ENCODE measurements at regions not wholly inside any gene's neighbourhood (a gene's known extent, or its start where the extent isn't known, plus 50 kb on each side); places are given as distances from the start of the nearest gene placed in this dataset.

DNA sequence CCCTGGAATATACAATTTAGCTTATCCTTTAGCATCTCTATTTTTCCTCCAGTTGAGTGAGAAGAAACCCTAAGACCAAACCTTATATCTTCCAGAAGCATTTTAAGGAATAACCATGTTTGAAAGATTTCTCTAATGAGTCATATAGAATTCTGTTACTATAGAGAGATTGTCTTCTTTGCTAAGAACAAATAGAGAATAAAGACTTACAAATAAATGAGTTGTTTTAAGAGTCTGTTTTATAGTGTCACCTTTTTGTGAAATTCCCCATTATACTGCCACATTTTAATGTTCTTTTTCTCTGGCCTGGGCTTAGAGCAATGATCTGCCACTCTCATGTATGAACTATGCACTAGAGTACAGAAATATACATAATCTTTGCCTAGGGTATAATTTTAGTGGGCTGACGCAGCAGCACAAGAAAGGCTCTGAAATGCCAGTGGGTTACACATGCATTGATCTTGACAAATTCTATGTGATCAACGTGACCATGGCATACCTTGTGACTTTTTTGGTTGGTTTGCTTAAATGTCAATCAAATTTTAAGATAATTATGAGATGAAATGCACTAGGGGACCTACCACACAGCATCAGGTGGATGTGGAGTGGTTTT lies 145.1 kb upstream of the MKLN1 start:
- TF ChIP-seq CTCF (IDR thresholded peaks at IDR 0.05) (no peak), ZFX (IDR thresholded peaks at IDR 0.05; ENCODE audit: borderline replicate concordance) (no peak)
- H3K27ac ChIP-seq = no peak overlapping the region

DNA sequence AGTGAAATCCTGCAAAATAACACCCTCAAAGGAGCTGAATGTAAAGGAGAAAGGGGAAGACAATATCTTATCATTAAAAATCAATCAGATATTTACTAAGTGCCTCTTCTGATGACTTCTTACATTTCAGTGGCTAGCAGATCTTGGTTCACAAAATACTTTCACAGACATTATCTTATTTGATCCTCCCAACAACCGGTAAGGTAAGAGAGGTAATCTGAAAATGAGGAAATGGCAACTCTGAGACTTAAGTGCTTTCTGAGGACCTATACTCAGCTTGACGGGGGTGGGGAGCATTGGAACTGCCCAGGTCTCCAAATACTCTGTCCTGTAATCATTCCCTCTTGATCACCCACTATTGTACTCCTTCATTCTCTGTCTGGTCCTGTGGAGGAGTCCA lies 144.6 kb upstream of the MKLN1 start:
- no peak overlapping the region for H3K27ac ChIP-seq
- TF ChIP-seq CTCF (IDR thresholded peaks at IDR 0.05) = no peak
- TF ChIP-seq ZFX (IDR thresholded peaks at IDR 0.05; ENCODE audit: borderline replicate concordance) = no peak

GRCh38 chr7:131183611-131184119 lies 144.0 kb upstream of the MKLN1 start:
- TF ChIP-seq CTCF (IDR thresholded peaks at IDR 0.05) (no peak), ZFX (IDR thresholded peaks at IDR 0.05; ENCODE audit: borderline replicate concordance) (no peak)
- H3K27ac ChIP-seq = no peak overlapping the region

DNA sequence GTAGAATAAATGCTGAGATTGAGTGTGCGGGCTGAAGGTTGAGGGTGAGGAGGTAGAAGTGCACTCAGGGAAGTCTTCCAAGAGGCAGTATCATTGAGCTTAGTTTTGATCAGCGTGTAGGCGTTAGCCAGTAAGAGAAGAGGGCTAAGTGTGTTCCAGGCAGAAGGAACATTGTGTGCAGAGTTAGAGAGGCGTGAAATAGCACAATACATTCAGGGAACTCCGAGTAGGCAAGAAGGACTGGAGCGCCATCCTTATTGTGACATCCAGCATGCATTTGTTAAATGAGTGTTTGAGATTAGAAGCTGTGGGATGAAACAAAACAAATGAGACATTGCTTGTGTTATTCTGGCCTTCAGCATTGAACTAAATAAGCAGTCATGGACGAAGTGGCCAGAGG lies 140.9 kb upstream of the MKLN1 start:
- H3K27ac ChIP-seq = no peak overlapping the region
- TF ChIP-seq CTCF (IDR thresholded peaks at IDR 0.05) (no peak), ZFX (IDR thresholded peaks at IDR 0.05; ENCODE audit: borderline replicate concordance) (no peak)

DNA sequence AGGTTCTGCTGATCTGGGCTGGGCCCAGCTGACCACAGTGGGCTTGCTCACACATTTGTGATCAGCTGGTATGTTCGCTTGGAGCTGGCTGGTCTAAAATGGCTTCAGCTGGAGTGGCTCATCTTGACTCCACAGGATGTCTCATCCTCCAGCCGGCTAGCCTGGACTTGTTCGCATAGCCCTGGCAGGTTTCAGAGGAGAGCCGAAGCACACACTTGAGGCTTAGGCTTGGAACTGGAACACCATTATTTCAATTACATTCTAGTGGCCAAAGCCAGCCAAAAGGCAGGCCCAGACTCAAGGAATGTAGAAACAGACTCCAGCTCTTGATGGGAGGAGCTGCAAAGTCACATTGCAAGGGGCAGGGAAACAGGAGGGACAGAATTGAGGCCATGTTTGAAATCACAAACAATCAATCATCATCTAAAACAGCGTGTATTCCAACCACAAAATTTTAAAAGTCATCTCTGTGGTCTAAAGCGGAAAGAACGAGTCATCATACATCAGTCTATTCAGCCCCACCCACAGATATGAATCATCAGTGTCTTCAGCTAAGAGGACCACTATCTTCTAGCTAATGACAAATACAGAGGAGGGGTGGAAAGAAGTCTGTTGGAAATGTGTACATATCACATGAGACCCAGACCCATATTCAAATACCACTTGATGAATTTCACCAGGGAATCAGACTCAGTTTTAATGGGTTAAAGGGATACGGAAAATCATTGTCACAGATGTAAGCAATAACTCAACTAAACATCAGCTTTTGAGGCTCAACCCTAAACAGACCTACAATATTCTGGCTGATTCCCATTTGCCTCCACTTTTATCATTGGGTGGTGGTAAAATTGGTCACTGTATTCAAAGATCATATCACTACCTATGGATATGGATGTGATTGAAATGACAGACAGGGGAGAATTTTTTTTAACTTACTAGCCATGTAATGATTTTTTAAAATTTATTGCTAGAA lies 139.0 kb upstream of the MKLN1 start:
- TF ChIP-seq ZFX (IDR thresholded peaks at IDR 0.05; ENCODE audit: borderline replicate concordance) = no peak
- TF ChIP-seq CTCF (IDR thresholded peaks at IDR 0.05) = no peak
- no peak overlapping the region for H3K27ac ChIP-seq

DNA sequence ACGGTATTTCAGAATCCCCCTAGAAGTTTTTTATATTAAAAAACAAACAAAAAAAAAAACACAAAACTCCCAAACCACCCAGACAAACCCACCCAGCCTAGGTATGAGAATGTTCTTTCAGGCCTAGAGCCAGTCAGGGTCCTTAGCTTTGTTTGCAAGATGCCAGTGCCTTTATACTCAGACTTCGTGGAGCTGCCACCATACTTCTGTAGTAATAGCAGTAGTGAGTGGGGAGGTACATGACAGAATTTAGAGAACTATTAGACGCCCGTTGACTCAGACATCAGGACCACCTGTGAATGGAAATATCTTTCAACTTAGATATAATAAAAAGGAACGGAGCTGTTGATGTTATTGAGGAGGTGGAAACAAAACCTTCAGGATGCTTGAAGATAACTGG lies 138.2 kb upstream of the MKLN1 start:
- H3K27ac ChIP-seq = no peak overlapping the region
- TF ChIP-seq CTCF (IDR thresholded peaks at IDR 0.05) (no peak), ZFX (IDR thresholded peaks at IDR 0.05; ENCODE audit: borderline replicate concordance) (no peak)

DNA sequence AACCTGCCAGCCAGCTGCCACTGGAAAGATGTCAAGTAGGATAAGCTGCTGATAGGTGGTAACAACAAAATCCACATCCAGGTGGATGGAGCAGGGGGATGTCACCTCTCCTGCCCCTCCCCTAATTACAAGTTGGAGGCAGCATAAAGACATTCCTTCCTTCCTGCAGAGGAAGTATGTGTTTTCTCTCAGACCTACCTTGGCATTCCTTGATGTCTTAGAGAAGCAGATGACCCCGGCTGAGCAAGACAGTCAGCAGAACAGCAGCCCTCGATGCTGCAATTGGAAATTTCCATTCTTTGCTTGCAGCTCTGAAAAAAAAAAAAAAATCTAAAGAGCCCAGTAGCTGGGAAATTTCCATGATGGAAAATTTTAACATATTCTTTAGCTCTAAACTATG lies 137.5 kb upstream of the MKLN1 start:
- no peak for TF ChIP-seq ZFX (IDR thresholded peaks at IDR 0.05; ENCODE audit: borderline replicate concordance)
- TF ChIP-seq CTCF (IDR thresholded peaks at IDR 0.05) = no peak
- no peak overlapping the region for H3K27ac ChIP-seq

All from 22Rv1 (cell line).